Islet of Langerhans (tissue), 1 donor: ENCODE measurements at regions not wholly inside any gene's neighbourhood (a gene's known extent, or its start where the extent isn't known, plus 50 kb on each side); places are given as distances from the start of the nearest gene placed in this dataset.

ENCODE experiments used
- FAIRE-seq: peaks from one replicate; lab custom pipeline; 2011; peaks lifted over from hg19 to GRCh38; lab: Jason Lieb, UNC

GRCh38 chr3:118298133-118298532 is 736.5 kb downstream of the IGSF11 start:
- FAIRE-seq: no peak

GRCh38 chr3:118304557-118304956 is 730.1 kb downstream of the IGSF11 start:
- no peak for FAIRE-seq

GRCh38 chr3:118332699-118333098 is 701.9 kb downstream of the IGSF11 start:
- FAIRE-seq: no peak

GRCh38 chr3:118337649-118338048 is 697.0 kb downstream of the IGSF11 start:
- no peak for FAIRE-seq

GRCh38 chr3:118347396-118348168 is 687.1 kb downstream of the IGSF11 start:
- no peak for FAIRE-seq

GRCh38 chr3:118348169-118348557 is 686.5 kb downstream of the IGSF11 start:
- FAIRE-seq: no peak

- no peak for FAIRE-seq
Observed at GRCh38 chr3:118354556-118354955, 680.1 kb downstream of the IGSF11 start.

GRCh38 chr3:118369892-118370491 is 664.7 kb downstream of the IGSF11 start:
- no peak for FAIRE-seq

GRCh38 chr3:118380576-118380975 is 654.1 kb downstream of the IGSF11 start:
- FAIRE-seq: no peak

GRCh38 chr3:118396491-118396890 is 638.2 kb downstream of the IGSF11 start:
- FAIRE-seq: no peak

- FAIRE-seq: no peak
Observed at GRCh38 chr3:118400086-118400485, 634.6 kb downstream of the IGSF11 start.

GRCh38 chr3:118400886-118401285 is 633.8 kb downstream of the IGSF11 start:
- no peak for FAIRE-seq

GRCh38 chr3:118401887-118402286 is 632.8 kb downstream of the IGSF11 start:
- no peak for FAIRE-seq

GRCh38 chr3:118402971-118403370 is 631.7 kb downstream of the IGSF11 start:
- FAIRE-seq: no peak

- FAIRE-seq: no peak
Observed at GRCh38 chr3:118406562-118406961, 628.1 kb downstream of the IGSF11 start.

- FAIRE-seq: no peak
Observed at GRCh38 chr3:118408431-118408830, 626.2 kb downstream of the IGSF11 start.

- FAIRE-seq: no peak
Observed at GRCh38 chr3:118412503-118412902, 622.1 kb downstream of the IGSF11 start.

GRCh38 chr3:118425272-118425837 is 609.3 kb downstream of the IGSF11 start:
- FAIRE-seq: no peak

- FAIRE-seq: no peak
Observed at GRCh38 chr3:118433825-118434224, 600.8 kb downstream of the IGSF11 start.

- FAIRE-seq: no peak
Observed at GRCh38 chr3:118435851-118436350, 598.7 kb downstream of the IGSF11 start.

- FAIRE-seq: no peak
Observed at GRCh38 chr3:118436697-118437262, 597.9 kb downstream of the IGSF11 start.

GRCh38 chr3:118445036-118445435 is 589.6 kb downstream of the IGSF11 start:
- no peak for FAIRE-seq

- no peak for FAIRE-seq
Observed at GRCh38 chr3:118447339-118447738, 587.3 kb downstream of the IGSF11 start.
